WTC11 (cell line): ENCODE measurements at regions not wholly inside any gene's neighbourhood (a gene's known extent, or its start where the extent isn't known, plus 50 kb on each side); places are given as distances from the start of the nearest gene placed in this dataset.

Experiments used
- ATAC-seq: fragments of 200-7000 bp; cut with Tn5 transposase; 2 replicates; pipeline ENCODE4 v1.10.0; 2021; ENCODE audit warnings: mild to moderate bottlenecking, moderate library complexity
- CTCF ChIA-PET: fragments of 300-600 bp; sonication (Branson Sonifier 250); formaldehyde crosslinking; loops from one replicate; lab custom pipeline; 2021; ENCODE audit warnings: antibody characterized with exemption; lab: Charles Lee
- POLR2A ChIA-PET: fragments of 350-600 bp; sonication (Branson Sonifier 250); formaldehyde crosslinking; loops from one replicate; lab custom pipeline; 2021; ENCODE audit warnings: antibody characterized with exemption; lab: Charles Lee
- DNase-seq: peaks from one replicate; pipeline ENCODE4 v3.0.0; 2021; ENCODE audit warnings: low spot score
- H3K27ac Mint-ChIP-seq: 2 replicates; pipeline ENCODE4 v1.8.0; 2021; ENCODE audit warnings: mixed read lengths
- H3K27me3 Mint-ChIP-seq: 2 replicates; pipeline ENCODE4 v1.8.0; 2021; ENCODE audit warnings: low read depth, mild to moderate bottlenecking, moderate library complexity, mixed read lengths
- H3K36me3 Mint-ChIP-seq: 2 replicates; pipeline ENCODE4 v1.8.0; 2021; ENCODE audit warnings: mixed read lengths
- H3K4me1 Mint-ChIP-seq: 2 replicates; pipeline ENCODE4 v1.8.0; 2022; ENCODE audit warnings: mixed read lengths
- H3K4me3 Mint-ChIP-seq: 2 replicates; pipeline ENCODE4 v1.8.0; 2021; ENCODE audit warnings: mild to moderate bottlenecking, moderate library complexity, mixed read lengths
- H3K9me3 Mint-ChIP-seq: 2 replicates; pipeline ENCODE4 v1.8.0; 2021; ENCODE audit warnings: mixed read lengths
- FOXP1 ChIP-seq: sonication (generic); formaldehyde crosslinking; IDR thresholded peaks from 2 replicates; pipeline ENCODE4 v1.8.0; 2022; ENCODE audit warnings: missing genetic modification reagents, mild to moderate bottlenecking, moderate library complexity, borderline replicate concordance
- MYBL2 ChIP-seq: sonication (generic); formaldehyde crosslinking; IDR thresholded peaks from 2 replicates; pipeline ENCODE4 v1.8.1; 2023; ENCODE audit warnings: mild to moderate bottlenecking, moderate library complexity, missing genetic modification reagents
- NR3C1 ChIP-seq: sonication (generic); formaldehyde crosslinking; conservative IDR thresholded peaks from 2 replicates; pipeline ENCODE4 v1.8.1; 2023; ENCODE audit warnings: low read depth, mild to moderate bottlenecking, missing genetic modification reagents
- SMAD4 ChIP-seq: sonication (generic); formaldehyde crosslinking; IDR thresholded peaks from 2 replicates; pipeline ENCODE4 v1.8.0; 2022; ENCODE audit warnings: mild to moderate bottlenecking, missing genetic modification reagents
- SP1 ChIP-seq: sonication (generic); formaldehyde crosslinking; conservative IDR thresholded peaks from 2 replicates; pipeline ENCODE4 v1.8.1; 2022; ENCODE audit warnings: missing genetic modification reagents
- TEAD4 ChIP-seq: sonication (generic); formaldehyde crosslinking; IDR thresholded peaks from 2 replicates; pipeline ENCODE4 v1.8.0; 2022; ENCODE audit warnings: mild to moderate bottlenecking, missing genetic modification reagents
- ZNF317 ChIP-seq: sonication (generic); formaldehyde crosslinking; IDR thresholded peaks from 2 replicates; pipeline ENCODE4 v1.8.1; 2023; ENCODE audit warnings: low read depth, mild to moderate bottlenecking, moderate library complexity, missing genetic modification reagents, borderline replicate concordance
- ZNF671 ChIP-seq: fragments of 250-450 bp; sonication (Bioruptor Pico); IDR thresholded peaks from 2 replicates; pipeline ENCODE4 v1.8.0; 2021; ENCODE audit warnings: mild to moderate bottlenecking
- TF ChIP-seq, protein P1 (sequence below): sonication (generic); formaldehyde crosslinking; IDR thresholded peaks from 2 replicates; pipeline ENCODE4 v1.8.0; 2022; ENCODE audit warnings: mild to moderate bottlenecking, missing genetic modification reagents
- TF ChIP-seq, protein P2 (sequence below): sonication (generic); formaldehyde crosslinking; IDR thresholded peaks from 2 replicates; pipeline ENCODE4 v1.8.1; 2022; ENCODE audit warnings: mild to moderate bottlenecking, moderate library complexity, missing genetic modification reagents
- TF ChIP-seq, protein P3 (sequence below): sonication (generic); formaldehyde crosslinking; IDR thresholded peaks from 2 replicates; pipeline ENCODE4 v1.8.1; 2023; ENCODE audit warnings: mild to moderate bottlenecking, missing genetic modification reagents, moderate library complexity
- TF ChIP-seq, protein P4 (sequence below): fragments of 200-600 bp; IDR thresholded peaks from 2 replicates; pipeline ENCODE4 v1.8.0; 2022; ENCODE audit warnings: antibody characterized with exemption
- TF ChIP-seq, protein P5 (sequence below): fragments of 250-450 bp; sonication (Bioruptor Pico); IDR thresholded peaks from 2 replicates; pipeline ENCODE4 v1.9.0; 2021; ENCODE audit warnings: moderate library complexity, mild to moderate bottlenecking, inconsistent platforms, borderline replicate concordance
- TF ChIP-seq, protein P6 (sequence below): sonication (generic); formaldehyde crosslinking; IDR thresholded peaks from 2 replicates; pipeline ENCODE4 v1.8.0; 2022; ENCODE audit warnings: mild to moderate bottlenecking, missing genetic modification reagents
- TF ChIP-seq, protein P7 (sequence below): sonication (generic); formaldehyde crosslinking; IDR thresholded peaks from 2 replicates; pipeline ENCODE4 v1.8.1; 2022; ENCODE audit warnings: mild to moderate bottlenecking, missing genetic modification reagents, moderate library complexity, borderline replicate concordance
- TF ChIP-seq, protein P8 (sequence below): sonication (generic); formaldehyde crosslinking; IDR thresholded peaks from 2 replicates; pipeline ENCODE4 v1.8.1; 2022; ENCODE audit warnings: low read depth, missing genetic modification reagents, borderline replicate concordance

DNA sequence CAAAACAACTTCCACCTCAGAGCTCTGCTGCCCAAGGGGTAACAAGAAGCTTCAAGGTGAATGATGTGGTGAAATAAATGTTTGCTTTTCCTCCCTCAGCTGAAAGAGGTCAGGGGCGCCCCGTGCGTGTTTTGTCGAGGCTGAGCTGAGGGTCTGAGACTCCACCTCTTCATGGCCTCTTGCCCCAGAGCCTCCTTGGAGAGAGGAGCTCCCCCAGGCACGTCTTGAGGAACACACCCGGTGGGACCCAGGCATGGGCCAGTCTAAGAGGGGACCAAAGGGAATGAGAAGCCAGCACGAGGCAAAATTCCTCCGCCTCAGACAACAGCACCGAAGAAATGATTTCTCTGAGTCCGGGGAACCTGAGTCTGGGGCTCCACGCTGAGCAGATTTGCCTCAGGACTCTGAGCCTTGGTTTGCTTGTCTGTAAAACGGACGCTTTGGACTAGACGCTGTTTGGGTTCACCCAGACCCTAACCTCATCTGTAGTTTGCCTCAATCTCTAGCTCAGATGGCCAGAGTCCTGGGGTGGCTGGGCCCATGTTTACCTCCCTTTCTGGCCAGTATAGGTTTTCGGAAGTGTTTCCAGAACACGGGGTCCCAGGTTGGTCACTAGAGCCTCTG lies 56.4 kb upstream of the ODC1 start:
- TF ChIP-seq, protein P1, sequence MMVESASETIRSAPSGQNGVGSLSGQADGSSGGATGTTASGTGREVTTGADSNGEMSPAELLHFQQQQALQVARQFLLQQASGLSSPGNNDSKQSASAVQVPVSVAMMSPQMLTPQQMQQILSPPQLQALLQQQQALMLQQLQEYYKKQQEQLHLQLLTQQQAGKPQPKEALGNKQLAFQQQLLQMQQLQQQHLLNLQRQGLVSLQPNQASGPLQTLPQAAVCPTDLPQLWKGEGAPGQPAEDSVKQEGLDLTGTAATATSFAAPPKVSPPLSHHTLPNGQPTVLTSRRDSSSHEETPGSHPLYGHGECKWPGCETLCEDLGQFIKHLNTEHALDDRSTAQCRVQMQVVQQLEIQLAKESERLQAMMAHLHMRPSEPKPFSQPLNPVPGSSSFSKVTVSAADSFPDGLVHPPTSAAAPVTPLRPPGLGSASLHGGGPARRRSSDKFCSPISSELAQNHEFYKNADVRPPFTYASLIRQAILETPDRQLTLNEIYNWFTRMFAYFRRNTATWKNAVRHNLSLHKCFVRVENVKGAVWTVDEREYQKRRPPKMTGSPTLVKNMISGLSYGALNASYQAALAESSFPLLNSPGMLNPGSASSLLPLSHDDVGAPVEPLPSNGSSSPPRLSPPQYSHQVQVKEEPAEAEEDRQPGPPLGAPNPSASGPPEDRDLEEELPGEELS (CRISPR knock-in tag): no peak

DNA sequence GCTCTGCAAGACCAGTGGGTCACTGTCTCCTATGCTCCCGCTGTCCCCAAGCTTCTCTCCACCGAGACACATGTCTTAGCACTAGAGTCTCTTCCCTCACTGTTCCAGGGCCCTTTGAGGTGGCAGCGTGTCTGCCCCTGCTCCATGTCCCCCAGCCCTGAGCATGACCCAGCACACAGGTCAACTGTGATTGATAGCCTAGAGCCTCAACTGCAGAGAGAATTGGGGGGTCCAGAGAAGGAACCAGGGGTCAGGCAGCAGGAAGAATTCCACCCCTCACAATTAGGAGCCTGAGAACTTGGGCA lies 54.6 kb upstream of the ODC1 start:
- no peaks in the 10 kb centered on the region for H3K9me3 Mint-ChIP-seq
- no peak overlapping the region for H3K4me3 Mint-ChIP-seq
- ATAC-seq (no peak), DNase-seq (no peak)
- peaks cover 3% of the 10 kb centered on the region; the same call in 1 of the 2 replicates for H3K27me3 Mint-ChIP-seq
- no peaks in the 10 kb centered on the region for H3K36me3 Mint-ChIP-seq
- no peak for TF ChIP-seq TEAD4 (CRISPR knock-in tag)
- TF ChIP-seq, protein P2, sequence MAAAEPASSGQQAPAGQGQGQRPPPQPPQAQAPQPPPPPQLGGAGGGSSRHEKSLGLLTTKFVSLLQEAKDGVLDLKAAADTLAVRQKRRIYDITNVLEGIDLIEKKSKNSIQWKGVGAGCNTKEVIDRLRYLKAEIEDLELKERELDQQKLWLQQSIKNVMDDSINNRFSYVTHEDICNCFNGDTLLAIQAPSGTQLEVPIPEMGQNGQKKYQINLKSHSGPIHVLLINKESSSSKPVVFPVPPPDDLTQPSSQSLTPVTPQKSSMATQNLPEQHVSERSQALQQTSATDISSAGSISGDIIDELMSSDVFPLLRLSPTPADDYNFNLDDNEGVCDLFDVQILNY (CRISPR knock-in tag): no peak
- no peak for TF ChIP-seq FOXP1 (CRISPR knock-in tag)
- no peak for TF ChIP-seq ZNF317 (CRISPR knock-in tag)
- no peak for TF ChIP-seq SMAD4 (CRISPR knock-in tag)
- TF ChIP-seq, protein P3, sequence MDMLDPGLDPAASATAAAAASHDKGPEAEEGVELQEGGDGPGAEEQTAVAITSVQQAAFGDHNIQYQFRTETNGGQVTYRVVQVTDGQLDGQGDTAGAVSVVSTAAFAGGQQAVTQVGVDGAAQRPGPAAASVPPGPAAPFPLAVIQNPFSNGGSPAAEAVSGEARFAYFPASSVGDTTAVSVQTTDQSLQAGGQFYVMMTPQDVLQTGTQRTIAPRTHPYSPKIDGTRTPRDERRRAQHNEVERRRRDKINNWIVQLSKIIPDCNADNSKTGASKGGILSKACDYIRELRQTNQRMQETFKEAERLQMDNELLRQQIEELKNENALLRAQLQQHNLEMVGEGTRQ: no peak
- TF ChIP-seq NR3C1 (CRISPR knock-in tag): no peak
- TF ChIP-seq SP1 (CRISPR knock-in tag): no peak
- TF ChIP-seq, protein P4, sequence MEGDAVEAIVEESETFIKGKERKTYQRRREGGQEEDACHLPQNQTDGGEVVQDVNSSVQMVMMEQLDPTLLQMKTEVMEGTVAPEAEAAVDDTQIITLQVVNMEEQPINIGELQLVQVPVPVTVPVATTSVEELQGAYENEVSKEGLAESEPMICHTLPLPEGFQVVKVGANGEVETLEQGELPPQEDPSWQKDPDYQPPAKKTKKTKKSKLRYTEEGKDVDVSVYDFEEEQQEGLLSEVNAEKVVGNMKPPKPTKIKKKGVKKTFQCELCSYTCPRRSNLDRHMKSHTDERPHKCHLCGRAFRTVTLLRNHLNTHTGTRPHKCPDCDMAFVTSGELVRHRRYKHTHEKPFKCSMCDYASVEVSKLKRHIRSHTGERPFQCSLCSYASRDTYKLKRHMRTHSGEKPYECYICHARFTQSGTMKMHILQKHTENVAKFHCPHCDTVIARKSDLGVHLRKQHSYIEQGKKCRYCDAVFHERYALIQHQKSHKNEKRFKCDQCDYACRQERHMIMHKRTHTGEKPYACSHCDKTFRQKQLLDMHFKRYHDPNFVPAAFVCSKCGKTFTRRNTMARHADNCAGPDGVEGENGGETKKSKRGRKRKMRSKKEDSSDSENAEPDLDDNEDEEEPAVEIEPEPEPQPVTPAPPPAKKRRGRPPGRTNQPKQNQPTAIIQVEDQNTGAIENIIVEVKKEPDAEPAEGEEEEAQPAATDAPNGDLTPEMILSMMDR: no peak
- TF ChIP-seq, protein P5, sequence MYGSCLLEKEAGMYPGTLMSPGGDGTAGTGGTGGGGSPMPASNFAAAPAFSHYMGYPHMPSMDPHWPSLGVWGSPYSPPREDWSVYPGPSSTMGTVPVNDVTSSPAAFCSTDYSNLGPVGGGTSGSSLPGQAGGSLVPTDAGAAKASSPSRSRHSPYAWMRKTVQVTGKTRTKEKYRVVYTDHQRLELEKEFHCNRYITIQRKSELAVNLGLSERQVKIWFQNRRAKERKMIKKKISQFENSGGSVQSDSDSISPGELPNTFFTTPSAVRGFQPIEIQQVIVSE (CRISPR knock-in tag): no peak
- TF ChIP-seq, protein P1 (CRISPR knock-in tag): no peak
- TF ChIP-seq, protein P6, sequence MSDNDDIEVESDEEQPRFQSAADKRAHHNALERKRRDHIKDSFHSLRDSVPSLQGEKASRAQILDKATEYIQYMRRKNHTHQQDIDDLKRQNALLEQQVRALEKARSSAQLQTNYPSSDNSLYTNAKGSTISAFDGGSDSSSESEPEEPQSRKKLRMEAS (CRISPR knock-in tag): no peak
- TF ChIP-seq MYBL2 (CRISPR knock-in tag): no peak
- no peak for TF ChIP-seq ZNF671 (CRISPR knock-in tag)
- TF ChIP-seq, protein P7, sequence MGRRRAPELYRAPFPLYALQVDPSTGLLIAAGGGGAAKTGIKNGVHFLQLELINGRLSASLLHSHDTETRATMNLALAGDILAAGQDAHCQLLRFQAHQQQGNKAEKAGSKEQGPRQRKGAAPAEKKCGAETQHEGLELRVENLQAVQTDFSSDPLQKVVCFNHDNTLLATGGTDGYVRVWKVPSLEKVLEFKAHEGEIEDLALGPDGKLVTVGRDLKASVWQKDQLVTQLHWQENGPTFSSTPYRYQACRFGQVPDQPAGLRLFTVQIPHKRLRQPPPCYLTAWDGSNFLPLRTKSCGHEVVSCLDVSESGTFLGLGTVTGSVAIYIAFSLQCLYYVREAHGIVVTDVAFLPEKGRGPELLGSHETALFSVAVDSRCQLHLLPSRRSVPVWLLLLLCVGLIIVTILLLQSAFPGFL (CRISPR knock-in tag): no peak
- TF ChIP-seq, protein P8, sequence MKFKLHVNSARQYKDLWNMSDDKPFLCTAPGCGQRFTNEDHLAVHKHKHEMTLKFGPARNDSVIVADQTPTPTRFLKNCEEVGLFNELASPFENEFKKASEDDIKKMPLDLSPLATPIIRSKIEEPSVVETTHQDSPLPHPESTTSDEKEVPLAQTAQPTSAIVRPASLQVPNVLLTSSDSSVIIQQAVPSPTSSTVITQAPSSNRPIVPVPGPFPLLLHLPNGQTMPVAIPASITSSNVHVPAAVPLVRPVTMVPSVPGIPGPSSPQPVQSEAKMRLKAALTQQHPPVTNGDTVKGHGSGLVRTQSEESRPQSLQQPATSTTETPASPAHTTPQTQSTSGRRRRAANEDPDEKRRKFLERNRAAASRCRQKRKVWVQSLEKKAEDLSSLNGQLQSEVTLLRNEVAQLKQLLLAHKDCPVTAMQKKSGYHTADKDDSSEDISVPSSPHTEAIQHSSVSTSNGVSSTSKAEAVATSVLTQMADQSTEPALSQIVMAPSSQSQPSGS (CRISPR knock-in tag): no peak
- H3K27ac Mint-ChIP-seq: no peak overlapping the region
- no peaks in the 10 kb centered on the region for H3K4me1 Mint-ChIP-seq
- ChIA-PET POLR2A (no interaction called here), CTCF (interaction anchor here (1.6 kb wide), 1 partner anchor 18 kb away, joined by 5 read pairs; no protein-coding TSS in a partner anchor)

More for the DNA sequence above, 56.4 kb upstream of the ODC1 start:
- H3K4me1 Mint-ChIP-seq: no peaks in the 10 kb centered on the region
- no peaks in the 10 kb centered on the region for H3K9me3 Mint-ChIP-seq
- DNase-seq (no peak), ATAC-seq (no peak)
- no peaks in the 10 kb centered on the region for H3K36me3 Mint-ChIP-seq
- ChIA-PET CTCF (interaction anchor here (1.4 to 1.5 kb wide), 2 partner anchors 16 to 37 kb away, joined by 3 to 5 read pairs; no protein-coding TSS in a partner anchor), POLR2A (no interaction called here)
- peaks cover 3% of the 10 kb centered on the region; the same call in 1 of the 2 replicates for H3K27me3 Mint-ChIP-seq
- no peak overlapping the region for H3K27ac Mint-ChIP-seq
- no peak overlapping the region for H3K4me3 Mint-ChIP-seq
